ENCODE measurements at regions not wholly inside any gene's neighbourhood (a gene's known extent, or its start where the extent isn't known, plus 50 kb on each side); places are given as distances from the start of the nearest gene placed in this dataset.

DNA sequence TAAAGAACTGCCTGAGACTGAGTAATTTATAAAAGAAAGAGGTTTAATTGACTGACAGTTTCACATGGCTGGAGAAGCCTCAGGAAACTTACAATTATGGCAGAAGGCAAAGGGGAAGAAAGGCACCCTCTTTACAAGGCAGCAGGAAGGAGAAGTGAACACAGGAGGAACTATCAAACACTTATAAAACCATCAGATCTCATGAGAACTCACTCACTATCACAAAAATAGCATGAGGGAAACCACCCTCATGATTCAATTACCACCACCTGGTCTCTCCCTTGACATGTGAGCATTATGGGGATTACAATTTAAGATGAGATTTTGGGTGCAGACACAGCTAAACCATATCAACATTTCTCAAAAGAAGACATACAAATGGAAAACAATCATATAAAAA lies 266.3 kb downstream of the EPM2A start:
- BruUV-seq (replicated peaks): no TSS peak
- Histone ChIP-seq H3K4me1 (no peaks in the 10 kb centered on the region), H3K27me3 (replicated peaks; ENCODE audit: control insufficient read depth, insufficient read depth, low read length) (no peaks in the 10 kb centered on the region), H3K4me3 (ENCODE audit: low read depth, low read length) (no peak overlapping the region), H3K9me3 (no peaks in the 10 kb centered on the region), H3K36me3 (ENCODE audit: control insufficient read depth, insufficient read depth, low read length) (no peaks in the 10 kb centered on the region)
- DNase-seq: no peak
- TF ChIP-seq, protein P1, sequence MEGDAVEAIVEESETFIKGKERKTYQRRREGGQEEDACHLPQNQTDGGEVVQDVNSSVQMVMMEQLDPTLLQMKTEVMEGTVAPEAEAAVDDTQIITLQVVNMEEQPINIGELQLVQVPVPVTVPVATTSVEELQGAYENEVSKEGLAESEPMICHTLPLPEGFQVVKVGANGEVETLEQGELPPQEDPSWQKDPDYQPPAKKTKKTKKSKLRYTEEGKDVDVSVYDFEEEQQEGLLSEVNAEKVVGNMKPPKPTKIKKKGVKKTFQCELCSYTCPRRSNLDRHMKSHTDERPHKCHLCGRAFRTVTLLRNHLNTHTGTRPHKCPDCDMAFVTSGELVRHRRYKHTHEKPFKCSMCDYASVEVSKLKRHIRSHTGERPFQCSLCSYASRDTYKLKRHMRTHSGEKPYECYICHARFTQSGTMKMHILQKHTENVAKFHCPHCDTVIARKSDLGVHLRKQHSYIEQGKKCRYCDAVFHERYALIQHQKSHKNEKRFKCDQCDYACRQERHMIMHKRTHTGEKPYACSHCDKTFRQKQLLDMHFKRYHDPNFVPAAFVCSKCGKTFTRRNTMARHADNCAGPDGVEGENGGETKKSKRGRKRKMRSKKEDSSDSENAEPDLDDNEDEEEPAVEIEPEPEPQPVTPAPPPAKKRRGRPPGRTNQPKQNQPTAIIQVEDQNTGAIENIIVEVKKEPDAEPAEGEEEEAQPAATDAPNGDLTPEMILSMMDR (IDR thresholded peaks at IDR 0.05; ENCODE audit: insufficient read depth in 1 of 2, low read depth in 1 of 2, low read length in 1 of 2, severe bottlenecking in 1 of 2, unreplicated experiment in 1 of 2): no peak
- Mint-ChIP-seq H3K27me3 (ENCODE audit: insufficient read depth, unreplicated experiment) (no peaks in the 10 kb centered on the region), H3K9me3 (ENCODE audit: unreplicated experiment) (peaks cover 13% of the 10 kb centered on the region), H3K27ac (ENCODE audit: unreplicated experiment) (no peak overlapping the region), H3K36me3 (ENCODE audit: insufficient read depth, unreplicated experiment) (no peaks in the 10 kb centered on the region), H3K4me3 (ENCODE audit: unreplicated experiment) (no peak overlapping the region), H3K4me1 (ENCODE audit: low read depth, unreplicated experiment) (no peaks in the 10 kb centered on the region)
- intact Hi-C loops (cut with micrococcal nuclease; ENCODE audit: unreplicated experiment): no loop called here
- POLR2A ChIA-PET: no interaction called here
- CTCF ChIA-PET: no interaction called here

DNA sequence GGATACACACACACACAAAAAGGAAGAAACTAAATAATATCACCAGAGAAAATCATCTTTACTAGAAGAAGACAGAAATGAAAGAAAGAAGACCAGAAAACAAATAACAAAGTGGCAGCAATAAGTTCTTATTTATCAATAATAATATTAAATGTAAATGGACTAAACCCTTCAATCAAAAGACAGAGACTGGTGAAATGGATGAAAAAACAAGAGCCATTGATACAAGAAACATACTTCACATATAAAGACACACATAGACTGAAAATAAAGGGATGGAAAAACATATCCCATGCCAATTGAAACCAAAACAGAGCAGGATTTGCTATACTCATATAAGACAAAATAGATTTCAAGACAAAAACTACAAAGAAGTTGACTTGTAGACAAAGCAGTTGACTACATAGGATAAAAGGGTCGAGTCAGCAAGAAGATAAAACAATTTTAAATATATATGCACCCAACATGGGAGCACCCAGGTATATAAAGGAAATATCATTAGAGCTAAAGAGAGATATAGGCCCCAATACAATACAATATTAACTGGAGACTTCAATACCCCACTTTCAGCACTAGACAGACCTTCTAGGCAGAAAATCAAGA lies 259.4 kb downstream of the EPM2A start:
- Histone ChIP-seq H3K4me3 (ENCODE audit: low read depth, low read length) (no peak overlapping the region), H3K9me3 (peaks cover 12% of the 10 kb centered on the region), H3K4me1 (no peaks in the 10 kb centered on the region), H3K36me3 (ENCODE audit: control insufficient read depth, insufficient read depth, low read length) (no peaks in the 10 kb centered on the region), H3K27me3 (replicated peaks; ENCODE audit: control insufficient read depth, insufficient read depth, low read length) (no peaks in the 10 kb centered on the region)
- H3K27me3 Mint-ChIP-seq (ENCODE audit: insufficient read depth, unreplicated experiment): no peaks in the 10 kb centered on the region
- TF ChIP-seq, protein P1 (IDR thresholded peaks at IDR 0.05; ENCODE audit: insufficient read depth in 1 of 2, low read depth in 1 of 2, low read length in 1 of 2, severe bottlenecking in 1 of 2, unreplicated experiment in 1 of 2): no peak
- DNase-seq: no peak
- peaks cover 52% of the 10 kb centered on the region for H3K9me3 Mint-ChIP-seq (ENCODE audit: unreplicated experiment)
- no peaks in the 10 kb centered on the region for H3K4me1 Mint-ChIP-seq (ENCODE audit: low read depth, unreplicated experiment)
- ChIA-PET CTCF (no interaction called here), POLR2A (no interaction called here)
- intact Hi-C loops (cut with micrococcal nuclease; ENCODE audit: unreplicated experiment): no loop called here
- H3K27ac Mint-ChIP-seq (ENCODE audit: unreplicated experiment): no peak overlapping the region
- no peak overlapping the region for H3K4me3 Mint-ChIP-seq (ENCODE audit: unreplicated experiment)
- BruUV-seq (replicated peaks): no TSS peak
- H3K36me3 Mint-ChIP-seq (ENCODE audit: insufficient read depth, unreplicated experiment): no peaks in the 10 kb centered on the region

DNA sequence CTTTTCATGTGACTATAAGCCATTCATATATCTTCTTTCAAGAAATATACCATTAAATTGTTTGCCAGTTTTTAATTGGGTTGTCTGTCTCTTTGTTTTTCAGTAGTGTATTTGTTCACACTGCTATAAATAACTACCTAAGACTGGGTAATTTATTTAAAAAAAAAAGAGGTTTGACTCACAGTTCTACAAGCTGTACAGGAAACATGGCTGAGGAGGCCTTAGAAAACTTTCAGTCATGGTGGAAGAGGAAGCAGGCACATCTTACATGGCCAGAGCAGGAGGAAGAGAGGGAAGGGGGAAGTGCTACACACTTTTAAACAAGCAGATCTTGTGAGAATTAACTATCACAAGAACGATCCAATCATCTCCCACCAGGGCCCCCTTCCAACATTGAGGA lies 255.3 kb downstream of the EPM2A start:
- no peak for DNase-seq
- H3K36me3 ChIP-seq (ENCODE audit: control insufficient read depth, insufficient read depth, low read length): no peaks in the 10 kb centered on the region
- H3K9me3 ChIP-seq: peaks cover 12% of the 10 kb centered on the region
- ChIA-PET POLR2A (no interaction called here), CTCF (no interaction called here)
- TF ChIP-seq, protein P1 (IDR thresholded peaks at IDR 0.05; ENCODE audit: insufficient read depth in 1 of 2, low read depth in 1 of 2, low read length in 1 of 2, severe bottlenecking in 1 of 2, unreplicated experiment in 1 of 2): no peak
- H3K9me3 Mint-ChIP-seq (ENCODE audit: unreplicated experiment): peaks cover 40% of the 10 kb centered on the region
- H3K4me1 Mint-ChIP-seq (ENCODE audit: low read depth, unreplicated experiment): peaks cover 7% of the 10 kb centered on the region
- no peaks in the 10 kb centered on the region for H3K27me3 Mint-ChIP-seq (ENCODE audit: insufficient read depth, unreplicated experiment)
- no TSS peak for BruUV-seq (replicated peaks)
- H3K4me1 ChIP-seq: peaks cover 14% of the 10 kb centered on the region
- H3K4me3 Mint-ChIP-seq (ENCODE audit: unreplicated experiment): no peak overlapping the region
- H3K4me3 ChIP-seq (ENCODE audit: low read depth, low read length): no peak overlapping the region
- intact Hi-C loops (cut with micrococcal nuclease; ENCODE audit: unreplicated experiment): no loop called here
- no peaks in the 10 kb centered on the region for H3K27me3 ChIP-seq (replicated peaks; ENCODE audit: control insufficient read depth, insufficient read depth, low read length)
- no peak overlapping the region for H3K27ac Mint-ChIP-seq (ENCODE audit: unreplicated experiment)
- H3K36me3 Mint-ChIP-seq (ENCODE audit: insufficient read depth, unreplicated experiment): no peaks in the 10 kb centered on the region
